ENCODE measurements at regions not wholly inside any gene's neighbourhood (a gene's known extent, or its start where the extent isn't known, plus 50 kb on each side); places are given as distances from the start of the nearest gene placed in this dataset.

DNA sequence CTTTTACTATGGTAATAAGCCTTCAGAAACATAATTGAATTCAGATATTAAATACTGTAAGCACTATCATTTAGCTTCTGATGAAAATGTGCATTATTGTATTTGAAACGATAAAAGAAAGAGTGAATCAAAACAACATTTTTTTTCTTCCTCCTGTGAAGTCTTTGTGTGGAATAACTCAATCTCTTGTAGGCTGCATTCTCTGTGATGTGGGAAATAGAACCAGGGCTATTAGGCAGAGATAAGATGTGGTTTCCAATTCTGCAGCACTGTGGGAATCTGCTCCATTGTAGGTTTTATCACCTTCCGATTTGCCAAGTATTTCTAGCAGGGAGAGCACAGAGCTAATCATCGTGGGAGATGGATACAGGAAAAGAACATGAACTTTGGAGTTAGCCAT, 624.5 kb downstream of the RBFOX1 start:
- H3K9me3 Mint-ChIP-seq, result peaks cover 23% of the 10 kb centered on the region
- ATAC-seq (ENCODE audit: poor library complexity), result no peak
- CTCF ChIA-PET, result no interaction called here
- no peak for DNase-seq
- peaks cover 0 to 7% of the 10 kb centered on the region in 2 experiments for H3K9me3 ChIP-seq (ENCODE audit: control insufficient read depth in 1 of 2, insufficient read depth in 1 of 2, low read length in 2 of 2)
- H3K4me3 Mint-ChIP-seq, result no peak overlapping the region
- no peak overlapping the region for H3K27ac ChIP-seq (ENCODE audit: low read depth in 1 of 2, low read length in 2 of 2)
- H3K4me3 ChIP-seq (ENCODE audit: low read length), result no peak overlapping the region
- H3K4me1 ChIP-seq (ENCODE audit: insufficient read depth, low read length), result no peaks in the 10 kb centered on the region
- intact Hi-C loops (cut with DNase I, micrococcal nuclease), result no loop called here
- no peaks in the 10 kb centered on the region for H3K27me3 ChIP-seq (ENCODE audit: control insufficient read depth in 1 of 2, insufficient read depth in 2 of 2, low read length in 2 of 2)
- H3K27me3 Mint-ChIP-seq, result no peaks in the 10 kb centered on the region
- POLR2A ChIA-PET, result interaction anchor here (0.5 kb wide), 1 partner anchor 314 kb away, joined by 3 read pairs; no protein-coding TSS in a partner anchor
- H3K36me3 Mint-ChIP-seq (ENCODE audit: low read depth), result no peaks in the 10 kb centered on the region
- TF ChIP-seq, protein P1, sequence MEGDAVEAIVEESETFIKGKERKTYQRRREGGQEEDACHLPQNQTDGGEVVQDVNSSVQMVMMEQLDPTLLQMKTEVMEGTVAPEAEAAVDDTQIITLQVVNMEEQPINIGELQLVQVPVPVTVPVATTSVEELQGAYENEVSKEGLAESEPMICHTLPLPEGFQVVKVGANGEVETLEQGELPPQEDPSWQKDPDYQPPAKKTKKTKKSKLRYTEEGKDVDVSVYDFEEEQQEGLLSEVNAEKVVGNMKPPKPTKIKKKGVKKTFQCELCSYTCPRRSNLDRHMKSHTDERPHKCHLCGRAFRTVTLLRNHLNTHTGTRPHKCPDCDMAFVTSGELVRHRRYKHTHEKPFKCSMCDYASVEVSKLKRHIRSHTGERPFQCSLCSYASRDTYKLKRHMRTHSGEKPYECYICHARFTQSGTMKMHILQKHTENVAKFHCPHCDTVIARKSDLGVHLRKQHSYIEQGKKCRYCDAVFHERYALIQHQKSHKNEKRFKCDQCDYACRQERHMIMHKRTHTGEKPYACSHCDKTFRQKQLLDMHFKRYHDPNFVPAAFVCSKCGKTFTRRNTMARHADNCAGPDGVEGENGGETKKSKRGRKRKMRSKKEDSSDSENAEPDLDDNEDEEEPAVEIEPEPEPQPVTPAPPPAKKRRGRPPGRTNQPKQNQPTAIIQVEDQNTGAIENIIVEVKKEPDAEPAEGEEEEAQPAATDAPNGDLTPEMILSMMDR (IDR thresholded peaks at IDR 0.05), result no peak
- H3K36me3 ChIP-seq (ENCODE audit: insufficient read depth, low read length), result no peaks in the 10 kb centered on the region
- no peaks in the 10 kb centered on the region for H3K4me1 Mint-ChIP-seq (ENCODE audit: low read depth)
- no peak overlapping the region for H3K27ac Mint-ChIP-seq

DNA sequence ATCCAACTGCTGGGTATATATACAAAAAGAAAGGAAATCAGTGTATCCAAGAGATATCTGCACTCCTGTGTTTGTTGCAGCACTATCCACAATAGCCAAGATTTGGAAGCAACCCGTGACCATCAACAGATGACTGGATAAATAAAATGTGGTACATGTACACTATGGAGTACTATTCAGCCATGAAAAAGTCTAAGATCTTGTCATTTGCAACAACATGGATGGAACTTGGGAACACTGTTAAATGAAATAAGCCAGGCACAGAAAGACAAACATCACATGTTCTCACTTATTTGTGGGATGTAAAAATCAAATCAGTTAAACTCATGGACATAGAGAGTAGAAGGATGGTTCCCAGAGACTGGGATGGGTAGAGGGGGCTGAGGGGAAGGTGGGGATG, 620.7 kb downstream of the RBFOX1 start:
- Histone ChIP-seq H3K4me3 (ENCODE audit: low read length) (no peak overlapping the region), H3K27ac (ENCODE audit: low read depth in 1 of 2, low read length in 2 of 2) (no peak overlapping the region), H3K36me3 (ENCODE audit: insufficient read depth, low read length) (no peaks in the 10 kb centered on the region), H3K9me3 (ENCODE audit: control insufficient read depth in 1 of 2, insufficient read depth in 1 of 2, low read length in 2 of 2) (peaks cover 0 to 17% of the 10 kb centered on the region in 2 experiments), H3K27me3 (ENCODE audit: control insufficient read depth in 1 of 2, insufficient read depth in 2 of 2, low read length in 2 of 2) (no peaks in the 10 kb centered on the region), H3K4me1 (ENCODE audit: insufficient read depth, low read length) (no peaks in the 10 kb centered on the region)
- H3K27ac Mint-ChIP-seq, result no peak overlapping the region
- ChIA-PET CTCF (no interaction called here), POLR2A (no interaction called here)
- intact Hi-C loops (cut with DNase I, micrococcal nuclease), result no loop called here
- H3K36me3 Mint-ChIP-seq (ENCODE audit: low read depth), result no peaks in the 10 kb centered on the region
- TF ChIP-seq, protein P1 (IDR thresholded peaks at IDR 0.05), result no peak
- no peak overlapping the region for H3K4me3 Mint-ChIP-seq
- no peaks in the 10 kb centered on the region for H3K27me3 Mint-ChIP-seq
- H3K9me3 Mint-ChIP-seq, result peaks cover 11% of the 10 kb centered on the region
- DNase-seq (no peak), ATAC-seq (ENCODE audit: poor library complexity) (no peak)
- H3K4me1 Mint-ChIP-seq (ENCODE audit: low read depth), result no peaks in the 10 kb centered on the region

DNA sequence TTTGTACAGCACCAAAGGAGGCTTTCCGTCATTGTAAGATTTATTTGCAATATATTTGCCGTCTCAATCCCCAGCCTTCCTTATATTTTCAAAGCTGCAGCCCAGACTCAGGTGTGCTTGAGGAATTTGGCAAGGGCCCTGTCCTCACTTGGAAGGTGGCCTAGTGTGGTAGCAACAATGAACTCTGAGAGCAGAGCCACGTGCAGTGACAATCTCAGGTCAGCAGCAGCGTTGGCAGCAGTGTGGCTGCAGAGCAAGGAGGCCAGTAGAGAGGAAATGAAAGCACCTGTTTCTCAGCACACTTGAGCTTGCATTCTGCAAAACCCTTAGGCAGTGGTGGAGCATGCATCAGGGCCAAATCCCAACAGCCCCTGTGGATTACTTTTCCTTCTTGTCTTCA, 613.5 kb downstream of the RBFOX1 start:
- ChIA-PET CTCF (no interaction called here), POLR2A (no interaction called here)
- no peak overlapping the region for H3K27ac ChIP-seq (ENCODE audit: low read depth in 1 of 2, low read length in 2 of 2)
- no peaks in the 10 kb centered on the region for H3K27me3 ChIP-seq (ENCODE audit: control insufficient read depth in 1 of 2, insufficient read depth in 2 of 2, low read length in 2 of 2)
- DNase-seq (no peak), ATAC-seq (ENCODE audit: poor library complexity) (no peak)
- Mint-ChIP-seq H3K27me3 (no peaks in the 10 kb centered on the region), H3K9me3 (peaks cover 17% of the 10 kb centered on the region), H3K4me1 (ENCODE audit: low read depth) (no peaks in the 10 kb centered on the region), H3K36me3 (ENCODE audit: low read depth) (no peaks in the 10 kb centered on the region), H3K27ac (no peak overlapping the region), H3K4me3 (no peak overlapping the region)
- no peaks in the 10 kb centered on the region for H3K4me1 ChIP-seq (ENCODE audit: insufficient read depth, low read length)
- peaks cover 0 to 16% of the 10 kb centered on the region in 2 experiments for H3K9me3 ChIP-seq (ENCODE audit: control insufficient read depth in 1 of 2, insufficient read depth in 1 of 2, low read length in 2 of 2)
- TF ChIP-seq, protein P1 (IDR thresholded peaks at IDR 0.05), result no peak
- no peak overlapping the region for H3K4me3 ChIP-seq (ENCODE audit: low read length)
- H3K36me3 ChIP-seq (ENCODE audit: insufficient read depth, low read length), result no peaks in the 10 kb centered on the region
- intact Hi-C loops (cut with DNase I, micrococcal nuclease), result no loop called here

All from CD4-positive, alpha-beta T cell (primary cell).